ENCODE measurements at regions not wholly inside any gene's neighbourhood (a gene's known extent, or its start where the extent isn't known, plus 50 kb on each side); places are given as distances from the start of the nearest gene placed in this dataset.

DNA sequence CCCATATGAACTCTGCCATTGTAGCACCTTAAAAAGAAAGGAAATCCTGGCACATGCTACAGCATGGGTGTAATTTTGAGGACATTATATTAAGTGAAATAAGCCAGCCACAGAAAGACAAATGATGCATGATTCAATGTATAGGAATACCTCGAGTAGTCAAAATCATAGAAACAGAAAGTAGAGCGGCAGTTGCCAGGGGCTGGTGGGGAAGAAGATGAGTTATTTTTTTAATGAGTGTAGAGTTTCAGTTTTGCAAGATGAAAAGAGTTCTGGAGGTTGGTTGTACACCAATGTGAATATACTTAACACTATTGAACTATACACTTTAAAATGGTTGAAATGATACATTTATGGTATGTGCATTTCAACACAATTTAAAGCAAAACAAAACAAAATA is 133.0 kb downstream of the ZDHHC21 start:
- DNase-seq = peak; percentile 36

DNA sequence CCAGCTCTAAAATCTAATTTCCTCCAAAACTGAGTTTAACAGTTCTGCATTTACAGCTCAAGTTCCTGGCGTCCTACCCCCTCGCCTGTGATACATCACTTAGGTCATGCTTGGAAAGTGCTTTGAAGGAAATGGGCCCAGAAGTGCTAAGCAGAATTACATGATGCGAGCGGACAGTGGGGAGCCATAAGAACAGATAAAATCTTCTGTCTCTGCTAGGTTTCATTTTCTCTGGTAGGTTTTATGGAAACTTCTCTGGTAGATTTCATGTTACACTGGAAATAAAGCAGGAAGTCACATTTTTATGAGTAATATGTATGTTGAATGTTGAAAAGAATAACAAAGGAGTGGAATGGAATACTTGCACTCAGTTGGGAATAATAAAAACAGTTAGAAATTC is 138.3 kb downstream of the ZDHHC21 start:
- no peak for DNase-seq

DNA sequence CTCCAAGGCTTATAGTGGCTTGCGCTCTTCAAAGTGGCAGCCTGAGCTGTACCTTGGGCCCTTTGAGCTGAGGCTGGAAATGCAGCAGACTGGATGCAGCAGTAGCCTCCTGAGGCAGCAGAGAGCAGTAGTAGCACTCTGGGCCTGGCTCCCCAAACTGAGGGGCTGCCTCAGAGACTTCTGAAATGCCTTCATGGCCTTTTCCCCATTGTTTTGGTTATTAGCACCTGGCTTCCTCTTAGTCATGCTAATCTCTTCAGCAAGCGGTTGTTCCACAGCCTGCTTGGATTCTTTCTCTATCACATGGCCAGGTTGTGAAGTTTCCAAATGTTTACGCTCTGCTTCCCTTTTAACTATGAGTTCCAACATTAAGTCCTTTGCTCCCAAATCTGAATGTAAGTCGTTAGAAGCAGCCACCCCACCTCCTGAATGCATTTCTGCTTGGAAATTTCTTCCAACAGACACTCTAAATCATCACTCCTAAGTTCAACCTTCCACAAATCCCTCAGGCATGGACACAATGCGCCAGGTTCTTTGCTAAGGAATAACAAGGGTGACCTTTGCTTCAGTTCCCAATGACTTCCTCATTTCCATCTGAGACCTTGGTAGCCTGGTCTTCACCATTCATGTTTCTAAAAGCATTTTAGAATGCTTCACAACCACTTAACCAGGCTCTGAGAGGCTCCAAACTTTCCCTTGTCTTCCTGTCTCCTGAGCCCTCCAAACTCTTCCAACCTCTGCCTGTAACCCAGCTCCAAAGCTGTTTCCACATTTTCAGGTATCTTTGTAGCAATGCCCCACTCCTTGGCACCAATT is 145.8 kb downstream of the ZDHHC21 start:
- DNase-seq = no peak

DNA sequence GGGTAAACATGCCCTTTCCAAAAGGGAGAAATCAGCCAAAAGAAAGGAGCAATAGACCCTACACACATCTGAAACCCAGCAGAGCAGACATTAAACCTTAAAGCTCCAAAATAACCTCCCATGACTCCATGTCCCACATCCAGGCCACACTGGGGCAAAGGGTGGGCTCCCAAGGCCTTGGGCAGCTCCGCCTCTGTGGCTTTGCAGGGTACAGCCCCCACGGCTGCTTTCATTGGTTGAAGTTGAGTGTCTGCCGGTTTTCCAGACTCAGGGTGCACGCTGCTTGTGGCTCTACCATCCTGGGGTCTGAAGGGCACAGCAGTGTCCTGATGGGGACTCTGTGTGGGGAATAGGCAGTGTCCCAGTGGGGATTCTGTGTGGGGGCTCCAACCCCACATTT is 146.5 kb downstream of the ZDHHC21 start:
- DNase-seq = no peak

DNA sequence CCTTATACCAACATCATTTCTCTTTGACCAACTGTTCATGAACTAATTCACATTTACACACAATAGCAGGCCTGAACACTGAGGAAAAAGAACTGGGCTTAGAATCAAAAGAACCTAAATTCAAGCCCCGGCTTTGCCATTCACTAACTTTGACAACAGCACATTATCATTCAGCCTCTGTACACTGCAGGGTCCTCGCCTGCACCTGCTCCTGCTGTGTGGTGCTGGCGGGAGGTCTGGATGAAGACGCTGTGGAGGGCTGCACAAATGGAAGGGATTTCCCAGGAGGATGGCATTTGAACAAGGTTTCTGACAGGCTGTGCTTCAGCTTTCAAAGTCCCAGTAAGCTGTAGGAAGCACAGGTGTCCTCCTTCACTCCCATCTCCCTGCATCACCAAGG is 151.2 kb downstream of the ZDHHC21 start:
- no peak for DNase-seq

DNA sequence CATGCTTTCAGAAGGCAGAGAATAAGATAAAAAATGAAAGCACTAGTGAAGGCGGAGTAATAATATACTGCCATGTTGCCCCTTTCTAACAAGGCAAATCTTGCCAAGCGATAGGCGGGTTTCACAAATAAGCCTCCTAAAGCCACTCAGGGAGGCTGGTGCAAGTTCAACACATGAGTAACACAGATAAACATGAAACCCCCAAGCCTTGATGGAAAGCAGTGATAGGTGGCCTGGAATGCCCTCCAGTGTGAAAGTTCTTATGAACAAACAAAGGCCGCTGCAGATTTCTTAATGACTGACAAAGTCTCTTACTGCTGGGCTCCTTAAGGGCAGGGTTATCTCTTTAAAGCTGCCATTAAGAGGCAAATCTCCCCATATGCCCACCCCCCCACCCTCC is 154.7 kb downstream of the ZDHHC21 start:
- no peak for DNase-seq

DNA sequence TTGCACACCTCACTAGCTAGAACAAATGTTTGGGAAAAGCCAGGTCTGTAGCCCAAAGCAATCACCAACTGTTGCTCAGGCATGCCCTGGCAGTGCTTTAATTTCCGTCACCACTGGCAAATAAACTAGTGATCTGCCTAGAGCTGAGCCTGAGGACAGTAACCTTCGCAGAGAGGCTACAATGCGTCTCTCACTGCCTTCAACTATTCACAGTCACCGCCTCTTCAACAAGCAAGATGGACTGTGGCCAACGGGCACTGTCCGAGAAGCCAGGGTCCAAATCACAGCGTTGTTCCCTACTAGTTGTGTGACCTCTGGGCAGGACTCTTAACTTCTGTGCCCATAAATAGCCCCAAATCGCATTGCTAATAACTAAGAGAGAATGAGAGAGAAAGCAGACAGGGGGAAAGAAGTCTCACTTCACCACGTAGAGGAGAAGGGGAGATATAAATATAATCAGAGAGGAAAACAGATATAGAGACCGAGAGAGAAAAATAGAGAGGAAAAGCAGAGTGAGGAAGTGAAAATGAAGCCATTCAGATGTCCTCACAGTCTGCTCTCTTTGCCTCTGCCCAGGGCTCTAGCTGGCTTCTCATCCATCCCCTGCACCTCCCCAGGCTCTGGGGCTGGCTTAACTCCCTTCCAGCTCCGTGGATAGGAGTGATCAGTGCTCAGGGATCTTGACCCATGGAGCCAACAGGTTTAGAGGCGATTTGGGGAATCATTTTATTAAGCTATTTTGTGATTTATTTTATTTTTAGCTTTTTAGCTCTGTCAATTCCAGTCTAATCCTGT is 157.9 kb downstream of the ZDHHC21 start:
- DNase-seq = no peak

DNA sequence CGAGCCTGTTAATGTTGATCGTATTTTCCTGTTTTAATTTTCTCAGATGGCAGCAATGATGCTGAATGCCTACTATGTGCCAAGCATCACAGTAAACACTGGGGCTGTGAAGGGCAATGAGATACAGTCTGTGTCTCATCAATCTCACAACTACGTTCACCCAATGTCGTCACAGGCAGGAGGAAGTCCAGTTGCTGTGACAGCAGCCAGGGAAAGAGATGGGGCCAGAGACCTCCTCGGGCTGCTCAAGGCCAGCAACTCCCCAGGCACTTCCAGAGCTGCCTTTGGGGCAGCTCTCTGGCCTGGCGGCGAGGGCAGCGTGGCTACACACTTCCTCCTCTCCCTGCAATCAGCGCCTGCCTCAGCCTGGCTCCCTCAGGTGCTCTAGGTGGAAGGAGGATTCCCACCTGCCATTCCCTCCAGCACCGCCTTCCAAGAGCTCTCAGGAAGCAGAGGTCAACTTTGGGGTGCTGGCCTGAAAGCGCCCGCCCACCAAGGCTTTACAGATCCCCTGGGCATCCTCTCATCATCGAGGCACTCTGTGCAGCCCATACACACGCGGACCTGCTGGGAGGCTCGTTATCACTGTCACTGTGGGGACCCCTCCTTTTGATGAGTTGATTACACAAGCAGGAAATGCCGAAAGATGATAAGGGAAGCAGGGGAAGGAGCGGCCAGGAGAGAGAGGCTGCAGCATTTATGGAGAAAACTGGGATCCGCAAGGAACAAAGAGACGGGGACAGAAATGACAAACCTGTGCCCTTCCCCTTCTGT is 159.2 kb downstream of the ZDHHC21 start:
- no peak for DNase-seq

DNA sequence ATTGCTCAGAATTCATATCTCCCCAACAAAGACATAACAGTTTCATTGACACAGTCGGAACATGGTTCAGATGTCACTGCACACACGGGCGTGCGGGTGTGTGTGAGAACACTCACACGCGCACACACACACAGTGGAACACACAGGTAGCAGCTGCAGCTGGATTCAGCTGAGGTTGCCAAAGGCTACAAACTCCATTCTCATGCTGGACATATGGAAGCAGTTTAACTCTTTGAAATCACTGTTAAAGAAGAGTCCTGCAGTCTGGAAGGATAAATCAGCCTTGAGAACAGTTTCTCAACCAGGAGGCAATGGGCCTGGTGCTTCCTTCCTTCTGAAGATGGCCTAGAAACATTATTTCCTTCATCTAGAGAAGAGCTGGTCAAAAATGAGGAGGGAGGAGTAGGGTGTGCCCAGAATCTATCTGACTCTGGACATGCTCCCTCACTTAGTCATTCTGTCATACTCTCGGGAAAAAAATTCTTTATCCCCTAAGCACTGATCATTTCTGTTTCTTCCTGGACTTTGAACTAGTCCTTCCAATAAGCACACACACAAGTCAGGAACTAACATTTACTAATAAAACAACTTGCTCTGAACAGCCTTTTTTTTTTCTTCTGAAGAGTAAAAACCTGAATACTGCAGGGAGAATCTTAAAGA is 160.6 kb downstream of the ZDHHC21 start:
- DNase-seq = no peak

DNA sequence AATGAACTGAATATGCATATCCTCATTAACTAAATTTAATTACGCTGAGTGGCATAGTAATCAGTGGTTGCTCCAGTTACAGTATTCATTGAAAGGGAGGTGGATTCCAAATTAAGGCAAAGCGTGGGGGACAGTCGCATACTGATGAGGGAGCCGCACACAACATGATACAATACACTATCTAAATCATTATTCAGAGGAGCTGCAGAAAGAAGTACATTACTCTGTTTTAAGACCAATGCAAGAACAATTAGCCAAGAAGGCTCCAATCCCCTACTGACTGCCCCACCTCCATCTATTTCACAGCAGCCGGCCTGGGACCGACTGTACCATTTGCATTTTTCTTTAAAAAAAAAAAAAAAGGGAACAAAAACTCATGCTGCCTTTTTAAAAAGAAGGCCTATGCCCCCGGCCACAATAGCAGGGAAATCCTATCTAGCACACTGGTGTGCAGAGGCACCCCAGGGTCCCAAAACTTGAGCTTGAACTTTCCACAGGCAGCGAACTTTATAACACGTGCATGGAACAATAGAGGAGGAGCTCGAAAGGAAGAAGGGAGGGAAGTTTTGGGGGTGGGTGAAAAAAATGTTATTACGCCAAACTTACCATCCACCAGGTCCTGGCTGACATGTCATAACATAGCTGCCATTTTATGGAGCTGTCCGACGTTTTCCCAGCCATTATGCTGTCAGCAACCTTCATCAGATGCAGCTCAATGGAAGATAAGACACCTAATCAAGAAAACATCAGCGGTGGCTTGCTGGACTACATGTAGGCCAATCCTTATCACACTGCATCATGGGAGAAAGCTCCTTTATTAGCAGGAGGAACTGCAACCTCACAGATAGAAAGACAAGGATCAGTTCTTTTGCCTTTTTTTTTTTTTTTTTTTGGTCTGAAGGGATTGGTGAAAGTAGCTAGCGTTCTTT is 161.6 kb downstream of the ZDHHC21 start:
- DNase-seq = no peak

DNA sequence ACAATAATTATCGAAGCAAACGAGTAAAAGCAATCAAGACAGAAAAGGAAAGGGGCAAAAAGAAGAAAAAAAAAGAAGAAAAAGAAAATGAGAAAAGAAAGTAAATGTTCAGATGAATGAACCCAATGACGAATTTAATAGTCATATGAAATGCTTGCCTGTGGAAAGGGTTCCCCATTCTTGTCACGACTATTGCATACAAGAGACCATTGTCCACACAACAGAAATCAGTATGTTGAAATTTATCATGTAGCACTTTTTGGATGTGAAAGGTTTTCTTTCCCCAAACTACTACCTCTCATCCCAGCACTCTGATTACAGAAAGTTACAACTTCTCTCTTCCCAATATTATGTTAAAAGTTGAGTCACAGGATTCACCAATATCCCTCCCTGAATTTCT is 162.4 kb downstream of the ZDHHC21 start:
- DNase-seq = no peak

DNA sequence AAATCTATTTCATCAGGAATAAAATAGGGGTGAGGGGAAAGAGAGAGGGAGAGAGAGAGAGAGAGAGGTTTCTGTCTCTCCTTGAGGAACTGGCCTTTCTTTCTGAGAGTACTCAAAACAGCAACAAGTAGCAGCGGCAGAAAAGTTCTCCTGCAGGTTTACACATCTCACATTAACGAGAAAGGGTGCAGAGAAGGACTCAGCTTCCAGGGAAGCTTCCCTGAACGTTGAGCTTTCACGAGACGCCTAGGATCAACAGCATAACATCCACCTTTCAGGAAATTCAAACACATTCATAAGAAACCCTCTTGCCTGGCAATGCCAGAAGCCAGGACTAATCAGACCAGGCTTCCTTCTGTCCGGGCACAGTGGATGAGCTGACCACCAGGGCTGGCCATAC is 162.9 kb downstream of the ZDHHC21 start:
- no peak for DNase-seq

DNA sequence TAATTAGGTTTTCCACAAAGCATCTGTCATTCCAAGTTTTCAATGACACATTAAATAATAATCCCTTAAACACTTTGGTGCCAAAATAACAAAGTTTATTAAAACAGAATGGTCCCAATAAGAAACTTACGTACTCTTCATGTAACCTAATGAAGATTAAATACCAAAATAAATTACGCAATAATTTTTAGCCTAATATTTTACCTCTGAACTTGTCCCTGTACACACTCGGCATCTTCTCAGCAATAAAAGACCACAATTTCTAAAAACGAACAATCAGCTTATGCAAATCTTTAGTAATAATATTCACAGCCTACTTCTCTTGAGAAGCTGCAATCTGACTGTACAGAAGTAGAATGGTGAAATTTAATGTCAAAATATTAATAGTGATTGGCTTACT is 163.6 kb downstream of the ZDHHC21 start:
- DNase-seq = no peak

DNA sequence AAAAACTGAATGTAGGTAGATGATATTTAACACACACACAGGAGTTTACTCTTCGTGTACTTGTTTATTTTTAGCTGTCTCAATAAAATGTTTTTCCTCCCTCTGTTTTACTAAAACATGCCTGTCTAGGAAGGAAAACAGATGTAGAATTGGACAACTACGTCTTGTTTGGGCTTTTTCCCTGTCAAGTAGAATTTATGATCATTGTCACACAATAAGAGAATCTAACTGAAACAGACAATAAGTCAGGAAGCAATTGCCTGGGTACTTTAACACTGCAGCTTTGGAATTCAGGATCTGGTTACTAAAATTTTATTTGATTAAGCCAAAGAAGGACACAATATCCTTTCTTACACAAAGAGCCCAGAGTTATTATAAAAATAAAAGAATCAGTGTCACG is 164.2 kb downstream of the ZDHHC21 start:
- no peak for DNase-seq

DNA sequence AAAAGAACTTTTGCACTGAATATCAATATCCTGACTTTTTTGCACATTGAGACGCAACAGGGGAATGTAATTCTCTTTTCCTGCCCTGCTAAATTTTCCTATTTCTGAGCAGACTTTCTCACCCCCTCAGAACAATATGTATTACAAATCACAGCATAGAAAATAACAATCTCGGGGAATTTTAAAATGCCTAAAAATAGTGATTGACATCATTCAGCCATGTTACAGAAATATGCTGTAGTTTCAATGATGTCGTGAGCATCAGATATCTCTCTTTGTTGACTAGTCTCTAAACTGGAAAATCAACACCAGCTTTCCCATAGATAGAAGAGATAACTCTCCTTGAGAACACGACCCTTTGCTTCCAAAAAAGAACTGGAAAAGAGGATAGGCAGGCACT is 166.7 kb downstream of the ZDHHC21 start:
- DNase-seq = no peak

DNA sequence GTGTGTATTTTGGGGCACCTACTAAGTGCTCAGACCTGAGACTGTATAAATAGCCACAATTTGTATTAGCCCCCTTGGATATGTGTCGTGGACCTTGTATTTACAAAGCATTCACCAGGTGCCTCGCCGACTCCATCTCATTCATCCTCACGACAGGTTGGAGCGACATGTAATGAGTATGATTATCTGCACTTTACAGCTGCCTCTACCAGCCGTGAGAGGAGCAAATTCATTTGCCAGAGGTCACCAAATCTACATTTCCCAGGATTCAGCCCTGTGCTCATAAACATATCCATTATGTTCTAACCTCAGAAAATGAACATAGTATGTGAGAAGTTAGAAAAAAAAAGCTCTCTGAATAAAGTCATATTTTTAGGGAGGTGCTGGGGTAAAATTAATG is 167.4 kb downstream of the ZDHHC21 start:
- DNase-seq = no peak

DNA sequence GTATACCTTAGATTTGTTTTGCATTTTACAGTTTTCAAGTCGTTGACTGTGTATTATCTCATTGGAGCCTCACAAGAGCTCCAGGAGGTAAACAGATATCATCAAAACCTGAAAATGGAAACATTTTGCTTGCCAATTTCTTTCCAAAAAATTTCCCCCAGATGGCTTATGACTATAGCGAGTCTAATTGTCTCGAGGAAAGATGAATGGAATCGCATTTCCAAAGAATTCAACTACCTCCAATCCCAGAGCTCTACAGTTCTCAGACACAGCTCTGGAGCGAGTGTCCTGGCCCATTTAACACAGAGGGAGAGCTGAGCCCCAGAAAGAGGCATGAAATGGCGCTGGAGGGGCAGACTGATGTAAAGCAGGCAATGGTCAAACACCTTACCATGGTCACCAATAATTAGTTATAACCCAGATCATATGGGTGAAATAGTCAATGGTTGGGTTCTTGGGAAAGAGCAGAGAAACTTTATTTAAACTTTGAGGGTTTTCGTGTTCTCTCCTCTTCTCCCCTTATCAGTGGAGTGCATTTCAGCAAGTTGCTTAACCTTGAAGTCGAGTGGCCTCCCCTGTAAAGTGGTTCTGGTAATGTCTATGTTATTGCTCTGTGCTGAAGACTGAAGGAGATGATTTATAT is 168.2 kb downstream of the ZDHHC21 start:
- no peak for DNase-seq

DNA sequence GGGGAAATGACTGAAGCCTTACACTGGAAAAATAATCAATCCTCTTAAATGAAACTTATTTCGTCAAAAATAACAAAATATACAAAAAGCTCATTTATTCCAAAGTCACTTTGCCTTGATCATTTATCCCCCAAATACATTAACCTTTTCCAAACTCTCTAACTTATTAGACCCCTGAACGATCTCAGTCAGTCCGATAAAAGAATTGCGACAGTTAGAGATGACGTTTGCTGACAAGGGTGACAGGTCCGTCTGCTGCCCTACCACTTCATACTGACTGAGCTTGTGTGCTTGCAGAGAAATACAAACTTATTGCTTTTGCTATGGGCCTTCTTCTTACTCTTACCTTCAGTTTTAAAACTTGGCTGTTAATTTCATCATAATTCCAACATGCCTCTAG is 169.7 kb downstream of the ZDHHC21 start:
- no peak for DNase-seq

DNA sequence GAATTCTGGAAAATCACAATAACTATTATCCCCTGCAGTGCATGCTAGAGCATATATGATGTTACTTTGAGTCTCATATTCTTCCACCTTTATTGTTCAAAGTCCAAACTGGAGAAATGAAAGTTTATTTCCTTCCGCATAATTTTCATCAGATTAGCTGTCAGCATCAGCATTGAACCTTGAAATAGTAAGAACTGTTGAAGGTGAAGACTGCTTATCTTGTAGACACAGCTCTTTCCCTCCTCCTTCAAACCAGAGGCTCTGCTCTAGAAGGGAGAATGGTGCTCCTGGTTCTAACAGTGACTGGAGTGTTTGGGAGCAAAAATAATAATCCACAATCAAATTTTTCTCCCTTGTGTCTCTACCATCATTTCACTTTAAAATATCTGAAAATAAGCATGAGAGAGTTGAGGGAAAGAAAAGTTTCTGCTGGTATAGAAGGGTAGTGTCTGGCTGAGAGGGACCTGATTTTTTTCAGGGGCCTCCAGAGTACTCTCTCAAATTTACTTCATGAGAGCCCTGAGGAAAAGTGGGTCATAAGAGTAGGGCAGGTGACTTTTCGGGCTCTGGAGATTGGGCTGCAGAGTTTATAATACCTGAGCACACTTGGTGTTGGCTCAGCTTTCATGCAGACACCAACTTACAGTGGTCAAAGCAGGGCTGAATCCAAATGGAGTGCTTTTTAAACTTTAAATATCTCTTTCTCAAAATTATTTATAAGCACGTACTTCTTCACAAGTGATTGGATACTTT is 170.4 kb downstream of the ZDHHC21 start:
- DNase-seq = no peak

DNA sequence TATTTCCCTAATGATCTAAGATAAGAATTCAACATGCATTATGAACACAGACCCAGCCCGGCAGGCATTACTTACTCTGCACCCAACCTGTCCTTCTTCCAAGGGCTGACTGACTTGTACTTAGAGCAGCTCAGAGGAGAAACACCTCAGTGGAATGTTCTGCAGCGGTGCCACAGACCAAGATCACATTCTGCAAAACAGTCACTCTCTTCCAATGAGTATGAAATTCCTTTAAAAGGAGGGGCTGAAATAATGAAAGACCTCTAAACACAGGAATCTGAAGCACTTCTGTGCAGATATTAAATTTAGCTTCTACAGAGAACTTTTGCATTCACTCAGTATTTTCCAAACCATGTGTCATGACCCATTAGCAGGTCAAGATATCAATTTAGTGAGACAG is 172.9 kb downstream of the ZDHHC21 start:
- DNase-seq = no peak
